HK-2 (cell line): ENCODE measurements at regions not wholly inside any gene's neighbourhood (a gene's known extent, or its start where the extent isn't known, plus 50 kb on each side); places are given as distances from the start of the nearest gene placed in this dataset.

Experiments
- DNase-seq: peaks from one replicate; pipeline ENCODE4 v3.0.0-alpha.2; 2018; ENCODE audit not compliant: unreplicated experiment

DNA sequence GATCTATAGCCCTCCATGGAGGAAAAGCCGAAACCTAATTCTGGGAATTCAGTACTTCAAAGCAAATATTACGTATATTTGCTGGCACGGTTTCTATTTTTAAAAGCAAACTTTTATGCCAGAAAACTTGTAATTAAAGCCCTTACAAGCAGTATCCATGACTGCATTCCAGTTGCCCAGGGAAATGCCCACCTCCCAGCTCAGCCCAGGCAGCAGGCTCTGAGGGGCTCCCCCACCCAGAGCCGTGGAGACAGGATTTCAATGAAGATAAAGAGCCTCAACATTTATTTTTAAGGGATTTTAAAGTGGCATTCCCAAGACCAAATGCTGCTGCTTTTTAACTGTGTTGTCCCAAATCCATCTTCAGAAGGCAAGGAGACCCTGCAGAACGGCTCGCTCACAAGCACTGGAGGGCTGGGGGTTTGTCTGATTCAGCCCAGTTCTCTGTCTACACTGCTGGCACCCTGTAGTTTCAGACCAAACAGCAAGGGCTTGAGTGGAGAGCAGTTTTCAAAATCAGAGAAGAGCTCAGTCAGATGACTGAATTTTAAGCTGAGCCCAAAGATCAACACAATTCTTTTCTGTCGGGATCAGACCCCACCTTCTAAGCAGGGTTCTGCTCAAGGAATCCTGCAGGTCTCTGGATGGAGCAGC, 105.1 kb downstream of the KCNF1 start:
- no peak for DNase-seq

DNA sequence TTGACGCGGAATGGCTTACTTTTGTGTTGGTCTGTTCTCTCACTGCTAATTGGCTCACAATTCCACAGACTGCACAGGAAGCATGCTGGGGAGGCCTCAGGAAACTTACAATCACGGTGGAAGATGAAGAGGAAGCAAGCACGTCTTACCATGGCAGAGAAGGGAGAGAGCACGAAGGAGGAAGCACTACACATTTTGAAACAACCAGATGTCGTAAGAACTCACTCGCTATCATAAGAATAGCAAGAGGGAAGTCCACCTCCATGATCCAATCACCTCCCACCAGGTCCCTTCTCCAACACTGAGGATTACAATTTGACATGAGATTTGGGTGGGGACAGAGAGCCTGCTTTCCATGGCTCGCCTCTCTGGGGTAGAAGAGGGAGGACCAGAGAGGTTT, 106.2 kb downstream of the KCNF1 start:
- no peak for DNase-seq

- no peak for DNase-seq
Measured at GRCh38 chr2:11018651-11019185, 107.0 kb downstream of the KCNF1 start.

GRCh38 chr2:11019614-11020013, 107.9 kb downstream of the KCNF1 start:
- no peak for DNase-seq

GRCh38 chr2:11022064-11022463, 110.3 kb downstream of the KCNF1 start:
- DNase-seq: no peak

GRCh38 chr2:11022591-11023273, 111.0 kb downstream of the KCNF1 start:
- peak; percentile 7 for DNase-seq

GRCh38 chr2:11023326-11024258, 111.9 kb downstream of the KCNF1 start:
- DNase-seq: no peak

GRCh38 chr2:11024259-11024645, 112.5 kb downstream of the KCNF1 start:
- DNase-seq: no peak

- no peak for DNase-seq
Measured at GRCh38 chr2:11024687-11025086, 113.0 kb downstream of the KCNF1 start.

- no peak for DNase-seq
Measured at GRCh38 chr2:11026286-11026921, 114.7 kb downstream of the KCNF1 start.

DNA sequence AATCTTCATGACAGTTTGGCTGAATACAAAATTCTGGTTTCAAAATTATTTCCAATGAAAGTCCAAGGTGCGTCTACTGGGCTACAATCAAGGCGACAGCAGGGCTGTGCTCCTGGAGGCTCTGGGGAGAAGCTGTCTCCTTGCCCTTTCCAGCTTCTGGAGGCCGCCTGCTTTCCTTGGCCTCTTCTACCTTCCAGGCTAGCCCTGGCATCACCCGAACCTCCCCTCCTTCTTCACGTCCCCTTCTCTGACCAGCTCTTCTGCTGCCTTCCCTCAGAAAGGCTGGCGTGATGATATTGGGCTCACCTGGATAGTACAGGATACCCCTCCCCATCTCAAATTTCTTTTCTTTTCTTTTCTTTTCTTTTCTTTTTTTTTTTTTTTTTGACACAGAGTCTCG, 115.5 kb downstream of the KCNF1 start:
- no peak for DNase-seq

- no peak for DNase-seq
Measured at GRCh38 chr2:11028407-11028916, 116.7 kb downstream of the KCNF1 start.

- no peak for DNase-seq
Measured at GRCh38 chr2:11029136-11029535, 117.4 kb downstream of the KCNF1 start.

GRCh38 chr2:11030036-11030435, 118.3 kb downstream of the KCNF1 start:
- DNase-seq: no peak

DNA sequence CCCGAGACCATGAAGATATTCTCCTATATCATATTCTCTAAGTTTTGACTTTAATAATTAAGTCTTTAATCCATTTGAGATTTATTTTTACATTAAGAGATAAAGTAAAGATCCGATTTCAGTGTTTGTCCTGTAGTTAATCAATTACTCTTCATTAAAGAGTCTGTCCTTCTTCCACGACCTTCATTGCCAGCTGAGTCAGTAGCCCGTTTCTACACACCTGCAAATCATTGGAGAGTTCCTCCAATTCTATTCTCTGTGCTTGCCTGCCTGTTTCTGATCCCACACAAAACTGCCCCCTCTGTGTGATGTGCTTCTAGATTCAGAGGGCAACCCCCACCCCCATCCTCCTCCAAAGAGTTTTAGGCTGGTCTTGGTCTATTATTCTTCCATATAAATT, 119.2 kb downstream of the KCNF1 start:
- DNase-seq: no peak

DNA sequence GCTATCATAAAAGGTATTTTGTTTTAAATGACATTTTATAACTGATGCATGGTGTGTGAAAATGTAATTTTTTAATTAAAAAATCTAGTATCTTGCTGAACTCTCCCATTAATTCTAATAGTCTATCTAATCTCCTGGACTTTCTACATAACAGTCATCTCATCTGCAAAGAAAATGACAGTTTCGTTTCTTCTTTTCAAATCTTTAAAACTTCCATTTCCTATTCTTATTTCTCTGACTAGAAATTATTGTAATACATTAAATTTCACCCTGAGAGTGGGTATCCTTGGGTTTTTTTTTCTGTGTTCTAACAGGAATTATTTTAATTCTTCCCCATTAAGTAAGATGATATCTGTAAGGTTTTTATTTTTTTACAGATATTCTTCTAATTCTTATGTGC, 120.1 kb downstream of the KCNF1 start:
- no peak for DNase-seq

GRCh38 chr2:11032396-11032795, 120.7 kb downstream of the KCNF1 start:
- DNase-seq: no peak

- no peak for DNase-seq
Measured at GRCh38 chr2:11033114-11033513, 121.4 kb downstream of the KCNF1 start.

- DNase-seq: no peak
Measured at GRCh38 chr2:11038641-11039040, 116.6 kb upstream of the SLC66A3 start.

- no peak for DNase-seq
Measured at GRCh38 chr2:11040992-11041391, 114.3 kb upstream of the SLC66A3 start.

GRCh38 chr2:11042841-11043240, 112.4 kb upstream of the SLC66A3 start:
- no peak for DNase-seq

DNA sequence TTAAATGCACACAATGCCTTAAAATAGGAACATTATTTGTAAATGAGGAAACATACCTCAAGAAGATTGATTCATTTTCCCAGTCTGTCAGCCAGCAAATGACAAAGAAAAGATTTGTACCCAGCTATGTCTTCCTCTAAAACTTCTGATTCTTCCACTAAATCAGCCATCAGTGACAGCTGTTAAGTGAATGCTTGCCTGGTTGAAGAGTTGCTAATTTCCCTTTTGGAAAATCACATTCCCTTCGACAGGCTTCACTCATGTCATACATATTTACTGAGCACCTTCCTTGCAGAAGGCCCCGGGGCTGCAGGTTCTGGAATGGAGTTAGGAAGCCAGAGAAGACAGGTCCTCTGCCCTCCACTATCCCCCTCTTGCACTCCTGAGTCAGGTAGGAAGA, 112.0 kb upstream of the SLC66A3 start:
- DNase-seq: no peak
